Thoracic aorta (tissue), 2 donors: ENCODE measurements at regions not wholly inside any gene's neighbourhood (a gene's known extent, or its start where the extent isn't known, plus 50 kb on each side); places are given as distances from the start of the nearest gene placed in this dataset.

Source experiments
- ATAC-seq: fragments of 150-250 bp; one replicate; pipeline ENCODE4 v1.8.0; 2017; ENCODE audit warnings: low read depth; ENCODE audit not compliant: insufficient number of reproducible peaks, low FRiP score
- DNase-seq: peaks from one replicate; pipeline ENCODE4 v3.0.0-alpha.2; 2020; ENCODE audit warnings: low spot score
- H3K27ac ChIP-seq, 2 donors: fragments of 200-600 bp; sonication (generic); 1 replicate in 1 of 2; 2 replicates in 1 of 2; pipeline ENCODE4 v1.5.1; 2016; ENCODE audit warnings: mild to moderate bottlenecking in 2 of 2, moderate library complexity in 2 of 2
- H3K27me3 ChIP-seq: fragments of 200-600 bp; sonication (generic); replicated peaks from 2 replicates; pipeline ENCODE4 v1.6.0; 2016; ENCODE audit warnings: mild to moderate bottlenecking; ENCODE audit not compliant: insufficient read depth
- H3K36me3 ChIP-seq: fragments of 200-600 bp; sonication (generic); one replicate; pipeline ENCODE4 v1.5.1; 2016
- H3K4me1 ChIP-seq, 2 donors: fragments of 200-600 bp; sonication (generic); 1 replicate in 1 of 2; 2 replicates in 1 of 2; pipeline versions ENCODE4 v1.5.1 to v1.6.0; 2016; ENCODE audit warnings: low read depth in 2 of 2, mild to moderate bottlenecking in 1 of 2; ENCODE audit not compliant: control insufficient read depth in 1 of 2
- H3K4me3 ChIP-seq: fragments of 200-600 bp; sonication (generic); 2 replicates; pipeline ENCODE4 v1.5.1; 2016; ENCODE audit warnings: mild to moderate bottlenecking
- H3K9me3 ChIP-seq: fragments of 200-600 bp; sonication (generic); 2 replicates; pipeline ENCODE4 v1.5.1; 2016
- TF ChIP-seq, protein P1 (sequence below): fragments of 200-600 bp; sonication (generic); IDR thresholded peaks from one replicate; pipeline ENCODE4 v1.5.1; 2019; ENCODE audit warnings: antibody characterized with exemption

DNA sequence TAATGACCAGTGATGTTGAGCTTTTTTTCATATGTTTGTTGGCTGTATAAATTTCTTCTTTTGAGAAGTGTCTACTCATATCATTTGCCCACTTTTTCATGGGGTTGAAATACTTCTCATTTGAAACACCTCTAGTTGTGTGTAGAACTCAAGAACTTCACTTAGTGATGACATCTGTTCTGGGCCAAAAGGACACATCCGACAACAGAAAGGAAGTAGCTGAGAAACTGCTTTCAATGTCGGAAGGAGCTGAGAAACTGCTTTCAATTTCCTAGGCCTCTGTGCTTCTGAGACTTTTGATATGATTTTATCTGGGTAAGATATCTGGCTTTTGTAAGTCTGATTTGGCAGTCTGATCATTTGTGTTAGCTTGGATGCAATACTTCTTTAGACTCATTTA is 635.3 kb downstream of the TMTC2 start:
- TF ChIP-seq, protein P1, sequence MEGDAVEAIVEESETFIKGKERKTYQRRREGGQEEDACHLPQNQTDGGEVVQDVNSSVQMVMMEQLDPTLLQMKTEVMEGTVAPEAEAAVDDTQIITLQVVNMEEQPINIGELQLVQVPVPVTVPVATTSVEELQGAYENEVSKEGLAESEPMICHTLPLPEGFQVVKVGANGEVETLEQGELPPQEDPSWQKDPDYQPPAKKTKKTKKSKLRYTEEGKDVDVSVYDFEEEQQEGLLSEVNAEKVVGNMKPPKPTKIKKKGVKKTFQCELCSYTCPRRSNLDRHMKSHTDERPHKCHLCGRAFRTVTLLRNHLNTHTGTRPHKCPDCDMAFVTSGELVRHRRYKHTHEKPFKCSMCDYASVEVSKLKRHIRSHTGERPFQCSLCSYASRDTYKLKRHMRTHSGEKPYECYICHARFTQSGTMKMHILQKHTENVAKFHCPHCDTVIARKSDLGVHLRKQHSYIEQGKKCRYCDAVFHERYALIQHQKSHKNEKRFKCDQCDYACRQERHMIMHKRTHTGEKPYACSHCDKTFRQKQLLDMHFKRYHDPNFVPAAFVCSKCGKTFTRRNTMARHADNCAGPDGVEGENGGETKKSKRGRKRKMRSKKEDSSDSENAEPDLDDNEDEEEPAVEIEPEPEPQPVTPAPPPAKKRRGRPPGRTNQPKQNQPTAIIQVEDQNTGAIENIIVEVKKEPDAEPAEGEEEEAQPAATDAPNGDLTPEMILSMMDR, result no peak
- DNase-seq (no peak), ATAC-seq (no peak)

DNA sequence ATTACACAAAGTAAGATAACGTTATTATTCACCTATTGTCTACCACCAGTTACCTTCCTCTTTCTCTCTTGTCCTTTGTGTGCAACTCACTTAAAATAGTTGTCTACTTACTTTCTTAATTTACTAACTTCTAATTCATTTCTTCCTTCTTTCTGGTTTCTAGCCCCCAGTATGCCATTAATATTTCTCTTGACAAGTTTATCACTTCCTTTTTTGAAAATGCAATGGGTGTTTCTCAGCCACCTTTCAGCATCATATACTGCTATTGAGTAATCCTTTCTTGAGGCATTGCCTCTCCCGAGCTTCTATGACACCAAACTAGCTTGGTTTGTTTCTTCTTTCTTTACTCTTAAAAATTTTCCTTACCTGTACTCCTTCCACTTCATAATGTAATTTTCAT is 633.6 kb downstream of the TMTC2 start:
- Histone ChIP-seq H3K9me3 (no peaks in the 10 kb centered on the region), H3K36me3 (no peaks in the 10 kb centered on the region)

More for the DNA sequence above, 635.3 kb downstream of the TMTC2 start:
- Histone ChIP-seq H3K27ac (no peak overlapping the region), H3K27me3 (no peaks in the 10 kb centered on the region), H3K4me3 (no peak overlapping the region), H3K9me3 (no peaks in the 10 kb centered on the region), H3K36me3 (no peaks in the 10 kb centered on the region), H3K4me1 (no peaks in the 10 kb centered on the region)

DNA sequence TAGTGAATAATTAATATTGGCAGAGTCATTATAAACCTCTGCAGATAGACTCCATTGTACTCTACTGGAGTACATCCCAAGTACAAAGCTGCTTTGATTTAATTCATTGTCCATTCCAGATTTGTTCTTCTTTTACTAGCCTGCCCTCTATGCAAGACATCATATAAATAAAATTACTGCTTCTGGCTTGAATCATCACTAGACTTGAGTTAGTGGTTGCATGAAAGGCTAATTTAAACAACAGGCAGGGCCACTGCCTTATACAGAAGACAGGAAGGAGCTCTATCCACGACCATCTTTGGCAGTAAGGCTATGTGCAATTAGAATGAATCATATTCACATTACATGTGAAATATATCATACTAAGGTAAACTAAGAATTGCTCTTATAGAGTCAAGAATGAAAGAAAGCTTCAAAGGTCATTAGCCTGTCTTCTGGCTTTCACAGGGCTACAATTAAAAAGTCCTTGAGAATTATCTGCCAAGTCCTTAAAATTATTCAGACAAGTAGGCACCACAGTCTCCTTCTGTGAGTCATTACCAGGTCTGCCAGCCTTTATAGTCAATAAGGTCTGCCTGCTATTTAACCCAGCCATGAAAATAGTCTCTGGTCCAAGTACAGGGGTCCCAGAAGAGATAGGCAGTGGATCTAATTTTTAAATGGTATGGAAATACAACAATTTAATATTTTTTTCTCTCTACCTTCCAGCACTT is 631.8 kb downstream of the TMTC2 start:
- Histone ChIP-seq H3K27me3 (no peaks in the 10 kb centered on the region), H3K27ac (no peak overlapping the region), H3K36me3 (no peaks in the 10 kb centered on the region), H3K9me3 (no peaks in the 10 kb centered on the region), H3K4me3 (no peak overlapping the region), H3K4me1 (no peaks in the 10 kb centered on the region)
- no peak for ATAC-seq
- no peak for DNase-seq
- TF ChIP-seq, protein P1, result no peak

More for the DNA sequence above, 633.6 kb downstream of the TMTC2 start:
- Histone ChIP-seq H3K27me3 (no peaks in the 10 kb centered on the region), H3K4me1 (no peaks in the 10 kb centered on the region), H3K4me3 (no peak overlapping the region), H3K27ac (no peak overlapping the region)
- DNase-seq (no peak), ATAC-seq (no peak)
- TF ChIP-seq, protein P1, result no peak

DNA sequence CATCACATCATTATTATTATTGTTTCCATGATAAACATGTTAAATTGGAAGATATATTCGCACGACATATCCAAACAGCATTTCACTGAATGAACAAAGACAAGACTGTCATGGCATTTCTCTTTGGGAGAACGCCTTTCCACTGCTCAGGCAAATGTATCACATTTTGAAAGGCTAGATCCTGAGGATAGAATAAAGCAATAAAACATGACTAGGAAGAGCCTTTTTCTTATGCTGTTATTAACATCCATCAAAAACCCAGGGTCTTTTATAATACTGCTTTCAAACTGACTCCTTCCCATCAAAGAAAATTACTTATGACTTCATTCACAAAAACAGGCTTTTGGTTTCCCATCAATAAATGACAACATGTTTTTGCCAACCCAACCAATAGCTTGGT is 630.9 kb downstream of the TMTC2 start:
- DNase-seq, result no peak
- Histone ChIP-seq H3K27me3 (no peaks in the 10 kb centered on the region), H3K4me3 (no peak overlapping the region), H3K9me3 (no peaks in the 10 kb centered on the region), H3K36me3 (no peaks in the 10 kb centered on the region), H3K27ac (no peak overlapping the region), H3K4me1 (no peaks in the 10 kb centered on the region)
- TF ChIP-seq, protein P1, result no peak
- no peak for ATAC-seq

DNA sequence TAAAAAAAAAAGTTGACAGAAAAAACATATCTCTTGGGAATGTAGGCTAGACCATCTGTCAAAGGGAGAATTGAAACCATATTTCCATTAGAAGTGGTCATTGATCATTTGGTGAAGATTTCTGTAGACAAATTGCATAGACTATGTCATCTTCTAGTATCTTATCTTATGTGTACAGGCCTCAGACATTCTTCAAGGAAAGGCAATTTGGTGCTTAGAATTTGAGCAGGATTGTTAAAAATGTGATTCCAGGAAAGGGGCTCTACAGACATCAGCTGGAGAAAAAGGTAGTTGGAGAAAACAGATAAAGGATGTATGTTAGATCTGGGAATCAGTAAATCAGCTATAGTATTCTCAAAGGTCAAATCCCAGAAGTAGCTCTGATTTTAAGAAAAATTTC is 627.1 kb downstream of the TMTC2 start:
- TF ChIP-seq, protein P1, result no peak
- Histone ChIP-seq H3K4me1 (no peaks in the 10 kb centered on the region), H3K9me3 (no peaks in the 10 kb centered on the region), H3K27ac (no peak overlapping the region), H3K36me3 (no peaks in the 10 kb centered on the region), H3K27me3 (no peaks in the 10 kb centered on the region), H3K4me3 (no peak overlapping the region)
- DNase-seq (no peak), ATAC-seq (no peak)
